ENCODE measurements at regions not wholly inside any gene's neighbourhood (a gene's known extent, or its start where the extent isn't known, plus 50 kb on each side); places are given as distances from the start of the nearest gene placed in this dataset.

GRCh38 chr2:204491528-204491927 lies 53.7 kb upstream of the PARD3B start:
- no peak overlapping the region for H3K4me3 Mint-ChIP-seq

More at GRCh38 chr2:204491528-204491927, 53.7 kb upstream of the PARD3B start:
- no peak overlapping the region for H3K4me2 ChIP-seq
- Mint-ChIP-seq H3K9me3 (no peaks in the 10 kb centered on the region), H3K4me1 (no peaks in the 10 kb centered on the region; the same call in 2 of the 3 replicates), H3K27me3 (ENCODE audit: insufficient read depth, low read depth, poor library complexity) (no peaks in the 10 kb centered on the region), H3K36me3 (ENCODE audit: low read depth) (no peaks in the 10 kb centered on the region), H3K27ac (no peak overlapping the region)
- no peak overlapping the region for H3K4me3 ChIP-seq
- H3K79me2 ChIP-seq (replicated peaks; ENCODE audit: insufficient read depth): no peaks in the 10 kb centered on the region
- no peak overlapping the region for H2AFZ ChIP-seq
- H3K9me2 ChIP-seq (ENCODE audit: insufficient read depth): no peaks in the 10 kb centered on the region
- no peak for ATAC-seq
- H3K36me3 ChIP-seq (ENCODE audit: insufficient read depth): no peaks in the 10 kb centered on the region
- no peak overlapping the region for H3K27ac ChIP-seq (ENCODE audit: low read depth)
- H3K27me3 ChIP-seq (ENCODE audit: insufficient read depth): no peaks in the 10 kb centered on the region
- no peaks in the 10 kb centered on the region for H4K20me1 ChIP-seq (replicated peaks; ENCODE audit: insufficient read depth)
- H3F3A ChIP-seq (replicated peaks; ENCODE audit: low read depth): no peaks in the 10 kb centered on the region
- TF ChIP-seq ZNF114 (CRISPR knock-in tag; IDR thresholded peaks at IDR 0.05) (no peak), ZNF331 (CRISPR knock-in tag; IDR thresholded peaks at IDR 0.05; ENCODE audit: low read depth) (no peak), EZH2phosphoT487 (IDR thresholded peaks at IDR 0.05; ENCODE audit: unreplicated experiment) (no peak), EZH2 (IDR thresholded peaks at IDR 0.05; ENCODE audit: low read depth, unreplicated experiment) (no peak), CREB1 (CRISPR knock-in tag; IDR thresholded peaks at IDR 0.05; ENCODE audit: low read depth) (no peak), STAT1 (IDR thresholded peaks at IDR 0.05; ENCODE audit: unreplicated experiment) (no peak), POLR2AphosphoS5 (IDR thresholded peaks at IDR 0.05; ENCODE audit: low read depth) (no peak), ZNF462 (CRISPR knock-in tag; IDR thresholded peaks at IDR 0.05) (no peak), NANOG (IDR thresholded peaks at IDR 0.05; ENCODE audit: borderline replicate concordance) (no peak), JUNB (IDR thresholded peaks at IDR 0.05; ENCODE audit: unreplicated experiment) (no peak)
- TF ChIP-seq, protein P1, sequence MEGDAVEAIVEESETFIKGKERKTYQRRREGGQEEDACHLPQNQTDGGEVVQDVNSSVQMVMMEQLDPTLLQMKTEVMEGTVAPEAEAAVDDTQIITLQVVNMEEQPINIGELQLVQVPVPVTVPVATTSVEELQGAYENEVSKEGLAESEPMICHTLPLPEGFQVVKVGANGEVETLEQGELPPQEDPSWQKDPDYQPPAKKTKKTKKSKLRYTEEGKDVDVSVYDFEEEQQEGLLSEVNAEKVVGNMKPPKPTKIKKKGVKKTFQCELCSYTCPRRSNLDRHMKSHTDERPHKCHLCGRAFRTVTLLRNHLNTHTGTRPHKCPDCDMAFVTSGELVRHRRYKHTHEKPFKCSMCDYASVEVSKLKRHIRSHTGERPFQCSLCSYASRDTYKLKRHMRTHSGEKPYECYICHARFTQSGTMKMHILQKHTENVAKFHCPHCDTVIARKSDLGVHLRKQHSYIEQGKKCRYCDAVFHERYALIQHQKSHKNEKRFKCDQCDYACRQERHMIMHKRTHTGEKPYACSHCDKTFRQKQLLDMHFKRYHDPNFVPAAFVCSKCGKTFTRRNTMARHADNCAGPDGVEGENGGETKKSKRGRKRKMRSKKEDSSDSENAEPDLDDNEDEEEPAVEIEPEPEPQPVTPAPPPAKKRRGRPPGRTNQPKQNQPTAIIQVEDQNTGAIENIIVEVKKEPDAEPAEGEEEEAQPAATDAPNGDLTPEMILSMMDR (conservative IDR thresholded peaks at IDR 0.05; ENCODE audit: low read depth in 2 of 2): no peak
- TF ChIP-seq, protein P2, sequence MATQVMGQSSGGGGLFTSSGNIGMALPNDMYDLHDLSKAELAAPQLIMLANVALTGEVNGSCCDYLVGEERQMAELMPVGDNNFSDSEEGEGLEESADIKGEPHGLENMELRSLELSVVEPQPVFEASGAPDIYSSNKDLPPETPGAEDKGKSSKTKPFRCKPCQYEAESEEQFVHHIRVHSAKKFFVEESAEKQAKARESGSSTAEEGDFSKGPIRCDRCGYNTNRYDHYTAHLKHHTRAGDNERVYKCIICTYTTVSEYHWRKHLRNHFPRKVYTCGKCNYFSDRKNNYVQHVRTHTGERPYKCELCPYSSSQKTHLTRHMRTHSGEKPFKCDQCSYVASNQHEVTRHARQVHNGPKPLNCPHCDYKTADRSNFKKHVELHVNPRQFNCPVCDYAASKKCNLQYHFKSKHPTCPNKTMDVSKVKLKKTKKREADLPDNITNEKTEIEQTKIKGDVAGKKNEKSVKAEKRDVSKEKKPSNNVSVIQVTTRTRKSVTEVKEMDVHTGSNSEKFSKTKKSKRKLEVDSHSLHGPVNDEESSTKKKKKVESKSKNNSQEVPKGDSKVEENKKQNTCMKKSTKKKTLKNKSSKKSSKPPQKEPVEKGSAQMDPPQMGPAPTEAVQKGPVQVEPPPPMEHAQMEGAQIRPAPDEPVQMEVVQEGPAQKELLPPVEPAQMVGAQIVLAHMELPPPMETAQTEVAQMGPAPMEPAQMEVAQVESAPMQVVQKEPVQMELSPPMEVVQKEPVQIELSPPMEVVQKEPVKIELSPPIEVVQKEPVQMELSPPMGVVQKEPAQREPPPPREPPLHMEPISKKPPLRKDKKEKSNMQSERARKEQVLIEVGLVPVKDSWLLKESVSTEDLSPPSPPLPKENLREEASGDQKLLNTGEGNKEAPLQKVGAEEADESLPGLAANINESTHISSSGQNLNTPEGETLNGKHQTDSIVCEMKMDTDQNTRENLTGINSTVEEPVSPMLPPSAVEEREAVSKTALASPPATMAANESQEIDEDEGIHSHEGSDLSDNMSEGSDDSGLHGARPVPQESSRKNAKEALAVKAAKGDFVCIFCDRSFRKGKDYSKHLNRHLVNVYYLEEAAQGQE (IDR thresholded peaks at IDR 0.05; ENCODE audit: unreplicated experiment): no peak
- TF ChIP-seq, protein P3, sequence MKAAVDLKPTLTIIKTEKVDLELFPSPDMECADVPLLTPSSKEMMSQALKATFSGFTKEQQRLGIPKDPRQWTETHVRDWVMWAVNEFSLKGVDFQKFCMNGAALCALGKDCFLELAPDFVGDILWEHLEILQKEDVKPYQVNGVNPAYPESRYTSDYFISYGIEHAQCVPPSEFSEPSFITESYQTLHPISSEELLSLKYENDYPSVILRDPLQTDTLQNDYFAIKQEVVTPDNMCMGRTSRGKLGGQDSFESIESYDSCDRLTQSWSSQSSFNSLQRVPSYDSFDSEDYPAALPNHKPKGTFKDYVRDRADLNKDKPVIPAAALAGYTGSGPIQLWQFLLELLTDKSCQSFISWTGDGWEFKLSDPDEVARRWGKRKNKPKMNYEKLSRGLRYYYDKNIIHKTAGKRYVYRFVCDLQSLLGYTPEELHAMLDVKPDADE (IDR thresholded peaks at IDR 0.05): no peak
- DNase-seq (ENCODE audit: low spot score): no peak
- no peaks in the 10 kb centered on the region for H3K4me1 ChIP-seq (ENCODE audit: insufficient read depth)

Data from GM23338 (cell line).